ENCODE measurements at regions not wholly inside any gene's neighbourhood (a gene's known extent, or its start where the extent isn't known, plus 50 kb on each side); places are given as distances from the start of the nearest gene placed in this dataset.

- DNase-seq: no peak
These were observed 176.5 kb downstream of the CTTN start for GRCh38 chr11:70574725-70575347.

- DNase-seq: no peak
These were observed 177.2 kb downstream of the CTTN start for GRCh38 chr11:70575396-70576060.

- DNase-seq: no peak
These were observed 178.9 kb downstream of the CTTN start for GRCh38 chr11:70577258-70577603.

GRCh38 chr11:70577948-70578347, 179.6 kb downstream of the CTTN start:
- no peak for DNase-seq

- DNase-seq: no peak
These were observed 180.0 kb downstream of the CTTN start for GRCh38 chr11:70578371-70578770.

- no peak for DNase-seq
These were observed 180.5 kb downstream of the CTTN start for GRCh38 chr11:70578831-70579230.

- no peak for DNase-seq
These were observed 181.1 kb downstream of the CTTN start for GRCh38 chr11:70579316-70579955.

GRCh38 chr11:70580036-70580805, 181.9 kb downstream of the CTTN start:
- no peak for DNase-seq

GRCh38 chr11:70581991-70582885, 183.9 kb downstream of the CTTN start:
- no peak for DNase-seq

GRCh38 chr11:70582886-70583641, 184.7 kb downstream of the CTTN start:
- no peak for DNase-seq

GRCh38 chr11:70583781-70584218, 185.5 kb downstream of the CTTN start:
- DNase-seq: no peak

GRCh38 chr11:70584498-70585235, 186.3 kb downstream of the CTTN start:
- no peak for DNase-seq

- DNase-seq: no peak
These were observed 186.9 kb downstream of the CTTN start for GRCh38 chr11:70585236-70585545.

GRCh38 chr11:70586261-70587074, 188.1 kb downstream of the CTTN start:
- no peak for DNase-seq

- DNase-seq: no peak
These were observed 188.7 kb downstream of the CTTN start for GRCh38 chr11:70587075-70587389.

GRCh38 chr11:70590356-70590991, 192.1 kb downstream of the CTTN start:
- no peak for DNase-seq

GRCh38 chr11:70592641-70593165, 194.4 kb downstream of the CTTN start:
- DNase-seq: peak; percentile 8

- peak; percentile 15 for DNase-seq
These were observed 195.2 kb downstream of the CTTN start for GRCh38 chr11:70593446-70593983.

GRCh38 chr11:70594031-70594430, 195.7 kb downstream of the CTTN start:
- DNase-seq: peak; percentile 20
